Lung (tissue), 11 donors: ENCODE measurements at regions not wholly inside any gene's neighbourhood (a gene's known extent, or its start where the extent isn't known, plus 50 kb on each side); places are given as distances from the start of the nearest gene placed in this dataset.

Source experiments
- ATAC-seq: fragments of 200-7000 bp; cut with Tn5 transposase; one replicate; pipeline ENCODE4 v1.9.1; 2020; ENCODE audit warnings: moderate number of reproducible peaks; ENCODE audit not compliant: insufficient read depth, low FRiP score
- DNase-seq, 3 donors: peaks; one replicate each; pipeline ENCODE4 v3.0.0-alpha.2; 2013 to 2017
- H3K27ac ChIP-seq, 2 donors: one replicate each; pipeline ENCODE4 v1.5.1; 2013; ENCODE audit warnings: mild to moderate bottlenecking in 2 of 2, moderate library complexity in 2 of 2, control low read depth in 1 of 2, inconsistent platforms in 1 of 2, low read depth in 1 of 2, low read length in 1 of 2
- H3K27me3 ChIP-seq, 3 donors: one replicate each; pipeline ENCODE4 v1.5.1; 2013; ENCODE audit warnings: low read length in 2 of 3; ENCODE audit not compliant: control insufficient read depth in 3 of 3, insufficient read depth in 3 of 3
- H3K36me3 ChIP-seq, 4 donors: one replicate each; pipeline ENCODE4 v1.5.1; 2013; ENCODE audit warnings: low read length in 4 of 4, mild to moderate bottlenecking in 1 of 4, moderate library complexity in 1 of 4; ENCODE audit not compliant: control insufficient read depth in 4 of 4, insufficient read depth in 4 of 4
- H3K4me1 ChIP-seq, 5 donors: one replicate each; pipeline ENCODE4 v1.5.1; 2013; ENCODE audit warnings: low read length in 5 of 5, mild to moderate bottlenecking in 2 of 5, moderate library complexity in 1 of 5; ENCODE audit not compliant: control insufficient read depth in 5 of 5, insufficient read depth in 5 of 5
- H3K4me3 ChIP-seq: one replicate; pipeline ENCODE4 v1.5.1; 2013; ENCODE audit warnings: mild to moderate bottlenecking, control low read depth, moderate library complexity
- H3K9ac ChIP-seq, 2 donors: one replicate each; pipeline ENCODE4 v1.5.1; 2013; ENCODE audit warnings: low read length in 2 of 2, control low read depth in 1 of 2; ENCODE audit not compliant: insufficient read depth in 1 of 2
- H3K9me3 ChIP-seq, 4 donors: one replicate each; pipeline ENCODE4 v1.5.1; 2013; ENCODE audit warnings: low read length in 3 of 4, mild to moderate bottlenecking in 1 of 4, moderate library complexity in 1 of 4; ENCODE audit not compliant: control insufficient read depth in 4 of 4, insufficient read depth in 3 of 4
- CTCF ChIP-seq: IDR thresholded peaks from 2 replicates; pipeline ENCODE4 v1.5.1; 2012; ENCODE audit warnings: mild to moderate bottlenecking; ENCODE audit errors: control extremely low read depth, extremely low read depth
- WGBS, 2 donors: extraction: QIAGEN DNeasy Blood & Tissue Kit; methylation state at CpG; one replicate each; pipeline ENCODE4 v1.1.7; 2013; 5-methylcytosine and 5-hydroxymethylcytosine counted together
- donor health status: control.
- donor health status: control.
- donor health status: Bipolar disorder and iron deficiency.
- donor health status: healthy.
- donor health status: DM: yes; HTN: yes; CAD: no.

GRCh38 chrX:35101901-35102300, 159.3 kb downstream of the FAM47B start:
- Histone ChIP-seq H3K27me3 (peaks cover 0 to 2% (median 0%) of the 10 kb centered on the region in 3 donors), H3K27ac (no peak overlapping the region), H3K9me3 (peaks cover 0 to 3% (median 0%) of the 10 kb centered on the region in 4 donors), H3K4me1 (no peaks in the 10 kb centered on the region), H3K36me3 (no peaks in the 10 kb centered on the region), H3K9ac (no peak overlapping the region), H3K4me3 (no peak overlapping the region)
- ATAC-seq (no peak), DNase-seq (no peak)
- TF ChIP-seq CTCF = no peak
- 78 to 93% methylated on average over 1 of the region's 1 CpG for WGBS, 2 donors

DNA sequence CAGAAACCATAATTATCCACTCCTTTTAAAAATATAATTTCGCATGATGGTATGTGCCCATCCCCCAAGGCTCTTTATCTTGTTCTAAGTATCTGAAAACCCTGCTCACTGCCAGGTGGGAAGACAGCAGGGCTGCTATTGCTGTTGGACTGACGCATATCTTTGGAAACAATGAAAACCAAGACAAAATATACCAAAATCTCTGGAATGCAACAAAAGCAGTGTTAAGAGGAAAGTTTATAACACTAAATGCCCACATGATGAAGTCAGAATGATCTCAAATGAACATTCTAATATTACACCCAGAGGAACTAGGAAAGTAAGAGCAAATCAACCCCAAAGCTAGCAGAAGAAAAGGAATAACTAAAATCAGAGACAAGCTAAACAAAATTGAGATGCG, 162.0 kb downstream of the FAM47B start:
- Histone ChIP-seq H3K36me3 (no peaks in the 10 kb centered on the region), H3K27me3 (peaks cover 0 to 2% (median 0%) of the 10 kb centered on the region in 3 donors), H3K4me3 (no peak overlapping the region), H3K9ac (no peak overlapping the region), H3K27ac (no peak overlapping the region), H3K9me3 (peaks cover 0 to 3% (median 0%) of the 10 kb centered on the region in 4 donors), H3K4me1 (no peaks in the 10 kb centered on the region)
- no peak for TF ChIP-seq CTCF
- ATAC-seq (no peak), DNase-seq (no peak)
- 81 to 94% methylated on average over 3 of the region's 3 CpGs for WGBS, 2 donors

DNA sequence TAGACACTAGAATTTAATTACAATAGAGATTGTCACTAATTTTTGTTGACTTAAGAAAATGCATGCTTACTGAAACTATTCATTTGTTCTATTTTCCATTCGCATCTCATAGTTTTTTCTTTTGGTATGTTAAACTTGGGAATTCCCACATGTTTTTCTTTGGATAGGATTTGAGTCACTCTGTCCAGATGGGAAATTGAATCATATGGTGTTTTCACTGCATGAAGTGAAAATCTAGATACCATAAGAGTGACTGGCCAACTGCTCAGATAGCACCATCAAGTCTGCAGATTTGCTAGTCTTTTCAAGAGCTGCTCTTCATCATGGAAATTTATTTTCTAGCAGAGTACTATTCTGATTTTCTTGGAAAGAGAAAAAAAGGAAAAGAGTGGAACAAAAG, 172.6 kb downstream of the FAM47B start:
- TF ChIP-seq CTCF = no peak
- no peaks in the 10 kb centered on the region for H3K36me3 ChIP-seq
- ATAC-seq = no peak
- 72 to 83% methylated on average over 1 of the region's 1 CpG for WGBS, 2 donors
- no peak overlapping the region for H3K9ac ChIP-seq
- H3K27me3 ChIP-seq = no peaks in the 10 kb centered on the region
- no peak overlapping the region for H3K27ac ChIP-seq
- no peak for DNase-seq
- H3K4me1 ChIP-seq = no peaks in the 10 kb centered on the region
- H3K9me3 ChIP-seq = no peaks in the 10 kb centered on the region
- no peak overlapping the region for H3K4me3 ChIP-seq

GRCh38 chrX:35122756-35123155, 180.2 kb downstream of the FAM47B start:
- WGBS, 2 donors = 47 to 71% methylated on average over 1 of the region's 1 CpG
- Histone ChIP-seq H3K27me3 (no peaks in the 10 kb centered on the region), H3K4me3 (no peak overlapping the region), H3K9ac (no peak overlapping the region), H3K27ac (no peak overlapping the region), H3K36me3 (no peaks in the 10 kb centered on the region), H3K4me1 (no peaks in the 10 kb centered on the region), H3K9me3 (no peaks in the 10 kb centered on the region)
- no peak for TF ChIP-seq CTCF
- no peak for DNase-seq
- ATAC-seq = no peak
